Fibroblast of skin of left quadriceps (primary cell): ENCODE measurements at regions not wholly inside any gene's neighbourhood (a gene's known extent, or its start where the extent isn't known, plus 50 kb on each side); places are given as distances from the start of the nearest gene placed in this dataset.
"Not testable (repeated sequence)": the region's sequence is repeated elsewhere in the genome, so short reads cannot be mapped to it uniquely, and the experiment has no call there.

ENCODE experiments used
- DNase-seq, 2 experiments: peaks; one replicate each; pipeline ENCODE4 v3.0.0-alpha.2; 2013; ENCODE audit warnings: low read depth in 2 of 2

DNA sequence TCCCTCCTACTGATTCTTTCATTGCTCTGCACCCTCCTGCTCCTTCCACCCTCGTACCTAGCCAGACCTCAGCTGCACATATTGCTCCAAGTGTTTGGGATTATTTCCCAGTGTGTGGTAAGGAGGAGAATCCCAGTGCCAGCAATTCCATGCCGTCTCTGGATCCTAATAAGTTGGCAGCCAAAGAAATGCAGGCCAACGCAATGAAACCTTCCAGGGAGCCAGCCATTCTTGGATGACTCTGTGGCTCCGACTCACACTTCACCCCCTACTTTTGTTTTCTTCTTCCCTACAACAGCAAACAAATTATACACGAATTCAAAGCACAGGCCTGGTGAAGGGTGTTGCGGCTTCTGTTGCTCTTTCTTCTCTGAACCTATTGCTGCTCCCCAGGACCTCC, 82.5 kb upstream of the SLC1A3 start:
- no peak for DNase-seq

DNA sequence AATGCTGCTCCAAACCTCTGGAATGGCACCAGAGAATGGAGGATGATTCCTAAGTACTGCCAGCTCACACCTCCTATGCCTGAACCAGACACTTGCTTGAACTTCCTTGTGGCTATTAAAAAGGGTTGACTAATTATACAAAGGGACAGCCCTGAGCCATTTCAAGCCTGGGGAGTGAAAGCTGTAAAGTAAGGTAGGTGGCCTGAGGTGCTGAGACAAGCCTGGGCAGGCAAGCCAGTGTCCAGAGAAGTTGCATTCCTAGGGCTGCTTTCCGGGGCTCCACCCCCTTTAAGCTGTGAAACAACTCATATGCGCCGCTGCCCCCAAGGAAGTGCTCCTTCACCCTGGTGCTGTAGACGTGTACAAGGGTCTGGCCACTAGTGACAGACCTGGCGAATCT, 79.9 kb upstream of the SLC1A3 start:
- DNase-seq, result no peak

DNA sequence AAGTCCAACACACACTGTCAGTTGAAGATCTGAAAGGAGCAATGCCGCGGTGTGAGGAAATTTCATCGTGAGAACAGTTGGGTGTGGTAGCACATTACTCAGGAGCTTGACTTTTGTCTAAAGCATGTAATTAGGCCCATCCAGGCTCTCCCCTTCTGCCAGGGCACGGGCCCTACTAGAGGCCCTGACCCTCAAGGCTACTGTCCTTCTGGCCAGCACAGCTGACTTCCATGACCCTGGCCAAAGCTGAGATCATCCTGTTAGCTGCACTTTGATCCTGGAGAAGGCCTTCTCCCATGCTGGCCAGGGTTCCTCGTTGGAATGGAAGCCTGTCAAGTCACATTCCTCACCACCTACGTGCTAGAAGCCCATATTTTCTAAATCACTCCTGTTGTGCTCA, 77.8 kb upstream of the SLC1A3 start:
- DNase-seq, result no peak

DNA sequence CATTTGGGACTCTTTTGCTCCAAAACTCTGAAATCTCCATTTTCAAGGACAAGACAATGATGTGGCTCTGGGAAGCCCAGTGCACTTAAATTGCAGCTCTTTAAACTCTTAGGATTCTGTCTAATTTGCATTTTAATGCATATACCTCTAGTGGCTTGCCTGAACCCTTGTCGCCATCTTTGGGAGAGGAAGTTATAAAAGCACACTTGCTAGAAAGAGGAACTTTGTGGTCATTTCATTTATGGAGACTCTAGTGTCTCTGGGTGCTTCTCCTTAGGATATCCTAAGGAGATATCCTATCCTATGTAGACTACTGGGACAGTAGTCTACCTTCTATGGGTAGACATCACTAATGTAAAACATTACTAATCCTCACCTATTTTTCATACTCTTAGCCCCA, 77.3 kb upstream of the SLC1A3 start:
- no peak for DNase-seq

DNA sequence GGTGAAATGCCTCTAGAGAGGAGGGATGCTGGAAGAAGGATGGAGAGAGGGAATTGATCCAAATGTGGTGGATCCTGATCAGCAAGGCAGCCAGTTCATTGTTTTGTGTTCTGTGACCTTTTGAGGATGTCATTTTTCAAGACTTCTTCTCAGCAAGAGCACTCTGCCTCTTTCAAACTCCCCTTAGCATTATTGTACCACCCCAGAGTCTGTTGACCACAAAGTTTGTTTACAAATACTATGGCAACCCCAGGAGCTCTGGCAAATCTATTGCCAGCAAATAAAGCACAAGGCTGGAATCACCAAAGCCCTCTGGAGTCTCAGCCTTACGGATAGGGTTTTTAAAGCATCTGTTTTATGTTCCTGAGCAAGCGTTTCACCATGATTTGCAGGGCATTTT, 76.2 kb upstream of the SLC1A3 start:
- DNase-seq, result no peak

DNA sequence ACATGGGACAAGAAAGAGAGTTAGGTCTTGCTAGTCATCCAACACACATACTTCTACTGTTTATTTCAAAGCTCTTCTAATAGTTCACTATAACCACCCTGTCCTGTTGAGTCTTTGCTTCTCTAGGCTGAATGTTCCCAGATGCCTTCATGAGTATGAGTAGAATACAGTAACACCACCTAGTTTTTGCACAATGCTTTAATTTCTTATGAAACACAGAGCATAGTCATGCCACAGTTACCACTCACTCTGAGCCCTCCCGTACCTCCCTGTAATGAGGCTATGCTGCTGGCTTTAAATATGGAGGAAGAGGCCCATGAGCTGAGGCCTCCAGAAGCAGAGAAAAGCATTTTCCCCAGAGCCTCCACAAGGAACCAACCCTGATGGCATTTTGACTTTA, 75.0 kb upstream of the SLC1A3 start:
- no peak for DNase-seq

DNA sequence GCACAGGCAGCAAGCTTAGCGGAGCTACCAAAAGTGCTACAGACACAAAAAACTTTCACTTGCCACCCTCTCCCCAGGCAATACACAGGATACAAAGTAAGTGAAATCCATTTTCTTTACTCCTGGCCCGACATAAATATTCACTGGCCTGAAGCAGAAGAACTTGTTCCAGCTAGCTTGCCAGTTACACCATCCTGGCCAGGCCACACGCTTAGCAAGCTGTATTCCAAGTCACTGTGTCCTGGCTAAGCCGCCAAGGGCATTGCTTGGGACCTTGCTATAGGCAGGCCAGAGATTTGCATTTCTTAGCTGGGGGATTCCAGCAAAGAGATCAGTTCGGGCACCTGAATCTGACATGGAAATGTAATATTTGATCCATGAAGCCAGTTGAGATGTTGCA, 71.0 kb upstream of the SLC1A3 start:
- no peak for DNase-seq

DNA sequence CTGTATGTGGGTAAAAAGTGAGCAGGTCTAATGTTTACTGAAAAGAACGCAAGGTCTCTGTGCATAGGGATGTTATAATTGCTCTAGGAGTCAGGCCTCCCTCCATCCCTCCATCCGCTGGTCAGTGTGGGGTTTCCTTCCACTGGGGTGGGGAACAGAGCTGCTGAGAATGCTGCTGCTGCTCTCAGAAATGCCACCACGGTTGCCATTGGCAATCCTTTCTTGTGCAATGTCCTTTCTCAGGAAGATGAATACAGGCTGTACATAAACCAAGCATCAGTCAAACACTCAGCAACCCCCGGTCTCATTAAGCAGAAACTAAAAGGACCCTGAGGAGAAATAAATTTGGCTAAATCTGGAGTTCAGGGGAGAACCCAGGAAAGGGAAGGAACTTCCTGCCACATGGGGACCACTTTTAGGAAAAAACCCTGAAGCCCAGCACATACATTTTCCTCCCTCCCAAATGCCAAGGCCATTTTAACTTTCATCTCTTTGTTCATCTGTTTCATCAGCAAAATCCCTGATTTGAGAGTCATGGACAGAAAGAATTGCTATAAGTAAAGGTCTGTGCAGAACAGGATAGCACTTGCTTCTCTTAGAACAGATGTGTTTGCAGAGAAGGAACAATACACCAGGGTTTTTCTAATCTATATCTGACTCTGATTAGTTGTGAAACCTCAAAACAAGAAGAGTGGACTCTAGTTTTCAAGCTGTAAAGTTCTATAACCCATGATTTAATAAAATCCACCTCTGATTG, 70.4 kb upstream of the SLC1A3 start:
- no peak for DNase-seq

DNA sequence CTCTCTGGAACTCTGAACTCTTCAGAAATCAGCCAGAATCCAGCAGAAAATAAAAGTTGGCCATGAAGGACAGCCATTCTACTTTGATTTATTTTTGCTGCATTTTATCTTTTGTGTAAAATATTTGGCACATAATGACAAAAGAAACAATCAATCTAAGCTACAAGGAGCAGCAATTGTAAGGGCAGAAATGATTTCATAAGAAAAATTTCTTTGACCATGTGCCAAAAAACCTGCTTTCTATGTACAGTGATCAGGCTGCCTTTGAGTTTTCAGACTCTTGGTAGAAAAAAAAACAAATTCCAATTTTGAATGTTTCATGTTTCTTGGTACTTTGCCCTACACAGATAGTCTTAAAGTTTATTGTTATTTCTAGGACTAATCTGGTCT, 69.8 kb upstream of the SLC1A3 start:
- peak in 1 of 2 experiments; percentile 13 for DNase-seq

DNA sequence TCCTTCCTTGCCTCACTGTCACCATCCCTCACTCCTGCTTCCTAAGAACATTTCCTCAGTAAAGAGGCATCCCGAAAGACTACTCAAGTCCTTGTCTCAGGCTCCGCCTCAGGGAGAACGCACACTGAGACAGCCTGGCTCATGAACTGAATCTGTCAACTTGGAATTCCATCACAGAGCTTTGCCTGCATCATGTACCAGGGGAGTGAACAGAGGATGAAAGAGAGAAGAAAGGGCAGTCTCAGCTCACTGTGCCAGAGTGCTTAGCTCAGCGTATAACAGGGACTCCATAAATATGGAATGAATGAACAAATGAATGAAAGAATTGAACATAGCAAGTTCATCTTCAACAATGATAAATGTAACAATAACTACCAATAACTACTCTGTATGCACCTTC, 68.7 kb upstream of the SLC1A3 start:
- DNase-seq, result no peak

DNA sequence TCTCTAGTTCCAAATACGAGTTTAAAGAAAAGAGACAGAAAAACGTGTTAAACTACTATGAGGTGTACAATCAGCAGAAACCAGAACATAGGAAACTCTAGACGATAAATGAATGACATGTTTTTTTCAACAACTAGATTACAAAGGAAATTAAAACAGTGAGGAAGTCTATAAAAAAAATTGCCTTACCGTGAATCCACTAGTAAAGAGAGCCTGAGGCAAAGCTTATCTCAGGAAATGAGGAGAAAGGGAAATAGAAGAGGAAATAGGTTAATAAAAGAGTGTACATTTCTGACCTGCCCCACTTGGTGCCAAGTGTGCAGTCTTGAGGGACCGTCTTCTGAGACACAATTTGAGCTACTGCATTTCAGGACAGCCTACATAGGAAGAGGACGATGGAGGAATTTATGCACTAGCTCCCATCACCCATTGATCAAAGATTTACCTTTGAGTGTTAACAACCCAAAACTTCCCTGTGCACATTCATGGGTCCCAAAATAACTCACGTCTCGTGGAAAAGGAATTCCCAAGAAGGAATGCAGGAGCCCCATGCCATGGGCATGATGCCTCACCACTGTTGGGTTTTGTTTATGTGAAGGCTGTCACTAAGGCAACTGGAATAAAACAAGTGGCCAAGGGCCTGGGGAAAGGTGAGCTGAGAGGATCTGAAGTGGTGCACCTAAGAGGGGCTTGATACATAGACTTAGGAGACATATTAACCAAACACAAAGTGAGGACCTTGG, 53.6 kb upstream of the SLC1A3 start:
- DNase-seq, result no peak

DNA sequence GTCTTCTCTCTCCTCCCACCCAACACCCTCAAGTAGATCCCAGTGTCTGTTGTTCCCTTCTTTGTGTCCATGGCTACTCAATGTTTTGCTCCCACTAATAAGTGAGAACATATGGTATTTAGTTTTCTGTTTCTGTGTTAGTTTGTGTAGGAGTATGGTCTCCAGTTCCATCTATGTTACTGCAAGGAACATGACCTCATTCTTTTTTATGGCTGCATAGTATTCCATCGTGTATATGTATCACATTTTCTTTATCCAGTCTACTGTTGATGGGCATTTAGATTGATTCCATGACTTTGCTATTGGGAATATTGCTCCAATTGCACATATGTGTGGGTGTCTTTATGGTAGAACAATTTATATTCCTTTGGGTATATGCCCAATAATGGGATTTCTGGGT, 51.4 kb upstream of the SLC1A3 start:
- DNase-seq, result not testable (repeated sequence)
